ENCODE measurements at regions not wholly inside any gene's neighbourhood (a gene's known extent, or its start where the extent isn't known, plus 50 kb on each side); places are given as distances from the start of the nearest gene placed in this dataset.

DNA sequence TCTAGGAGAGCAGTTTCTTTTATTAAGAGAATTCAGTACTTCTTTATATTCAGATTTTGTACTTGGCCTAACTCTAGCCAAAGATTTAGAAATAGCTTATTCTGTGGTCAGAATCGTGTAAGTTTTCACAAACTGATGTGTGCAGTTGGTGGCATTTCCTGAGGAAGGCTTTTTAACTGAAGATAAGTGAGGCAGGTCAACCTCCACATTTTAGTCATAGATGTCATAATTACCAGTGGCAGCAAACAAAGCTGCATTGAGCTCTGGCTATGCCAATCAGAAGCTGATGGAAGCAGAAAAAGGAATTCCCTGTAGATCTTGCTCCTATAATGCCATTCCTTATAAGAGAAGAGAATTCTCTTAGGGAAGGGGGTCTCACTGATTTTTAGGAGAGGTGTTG, 141.3 kb upstream of the SP8 start:
- TF ChIP-seq POLR2AphosphoS5 (IDR thresholded peaks at IDR 0.05) (no peak), EP300 (IDR thresholded peaks at IDR 0.05) (no peak)
- TF ChIP-seq, protein P1, sequence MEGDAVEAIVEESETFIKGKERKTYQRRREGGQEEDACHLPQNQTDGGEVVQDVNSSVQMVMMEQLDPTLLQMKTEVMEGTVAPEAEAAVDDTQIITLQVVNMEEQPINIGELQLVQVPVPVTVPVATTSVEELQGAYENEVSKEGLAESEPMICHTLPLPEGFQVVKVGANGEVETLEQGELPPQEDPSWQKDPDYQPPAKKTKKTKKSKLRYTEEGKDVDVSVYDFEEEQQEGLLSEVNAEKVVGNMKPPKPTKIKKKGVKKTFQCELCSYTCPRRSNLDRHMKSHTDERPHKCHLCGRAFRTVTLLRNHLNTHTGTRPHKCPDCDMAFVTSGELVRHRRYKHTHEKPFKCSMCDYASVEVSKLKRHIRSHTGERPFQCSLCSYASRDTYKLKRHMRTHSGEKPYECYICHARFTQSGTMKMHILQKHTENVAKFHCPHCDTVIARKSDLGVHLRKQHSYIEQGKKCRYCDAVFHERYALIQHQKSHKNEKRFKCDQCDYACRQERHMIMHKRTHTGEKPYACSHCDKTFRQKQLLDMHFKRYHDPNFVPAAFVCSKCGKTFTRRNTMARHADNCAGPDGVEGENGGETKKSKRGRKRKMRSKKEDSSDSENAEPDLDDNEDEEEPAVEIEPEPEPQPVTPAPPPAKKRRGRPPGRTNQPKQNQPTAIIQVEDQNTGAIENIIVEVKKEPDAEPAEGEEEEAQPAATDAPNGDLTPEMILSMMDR (IDR thresholded peaks at IDR 0.05) = no peak
- intact Hi-C loops (cut with DNase I) = no loop called here
- DNase-seq = no peak
- Histone ChIP-seq H3K4me1 (no peaks in the 10 kb centered on the region), H3K27ac (no peak overlapping the region), H3K4me3 (no peak overlapping the region), H3K9me3 (no peaks in the 10 kb centered on the region), H3K36me3 (no peaks in the 10 kb centered on the region), H3K27me3 (no peaks in the 10 kb centered on the region)
- whole genome bisulfite sequencing, 2 donors = 32 to 78% methylated on average over 1 of the region's 1 CpG

DNA sequence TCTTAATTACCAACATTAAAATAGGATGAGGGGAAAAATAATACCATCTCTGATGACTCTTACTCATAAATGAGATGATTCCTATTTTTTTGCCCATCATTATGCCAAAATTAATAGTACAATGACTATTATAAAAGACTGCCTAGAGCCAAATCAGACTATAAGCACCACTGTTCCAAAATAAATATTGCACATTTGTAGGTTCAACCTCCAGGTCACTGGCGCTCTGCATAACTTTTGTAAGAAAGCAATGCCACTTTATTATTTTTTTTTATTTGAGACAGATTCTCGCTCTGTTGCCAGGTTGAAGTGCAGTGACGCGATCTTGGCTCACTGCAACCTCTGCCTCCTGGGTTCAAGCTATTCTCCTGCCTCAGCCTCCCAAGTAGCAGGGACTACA, 142.5 kb upstream of the SP8 start:
- no peaks in the 10 kb centered on the region for H3K36me3 ChIP-seq
- no peaks in the 10 kb centered on the region for H3K9me3 ChIP-seq
- no peak overlapping the region for H3K27ac ChIP-seq
- H3K27me3 ChIP-seq = no peaks in the 10 kb centered on the region
- DNase-seq = no peak
- no peaks in the 10 kb centered on the region for H3K4me1 ChIP-seq
- TF ChIP-seq POLR2A (IDR thresholded peaks at IDR 0.05) (no peak), POLR2AphosphoS5 (IDR thresholded peaks at IDR 0.05) (no peak), EP300 (IDR thresholded peaks at IDR 0.05) (no peak)
- TF ChIP-seq, protein P1 (IDR thresholded peaks at IDR 0.05) = no peak
- 91 to 95% methylated on average over 4 of the region's 4 CpGs for WGBS, 2 donors
- intact Hi-C loops (cut with DNase I) = no loop called here
- H3K4me3 ChIP-seq = no peak overlapping the region

DNA sequence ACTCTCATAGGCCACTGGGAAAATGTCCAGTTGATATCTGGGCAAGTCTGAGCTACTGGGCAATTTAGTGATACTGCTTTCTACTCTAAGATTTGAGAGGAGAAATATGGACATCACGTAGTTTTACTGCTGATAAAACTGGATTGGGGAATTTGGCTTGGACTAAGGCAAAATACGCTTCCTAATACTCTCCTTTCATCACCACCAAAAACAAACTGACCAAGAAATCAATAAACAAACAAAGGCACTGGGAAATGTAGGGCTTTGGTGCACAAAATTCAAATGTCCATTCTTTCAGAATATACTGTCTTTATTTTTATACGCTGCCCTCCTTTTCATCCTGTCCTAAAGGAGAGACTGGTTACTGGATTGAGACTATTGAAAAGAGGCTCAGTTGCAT, 145.1 kb upstream of the SP8 start:
- H3K9me3 ChIP-seq = no peaks in the 10 kb centered on the region
- H3K27me3 ChIP-seq = no peaks in the 10 kb centered on the region
- no peak overlapping the region for H3K4me3 ChIP-seq
- no peaks in the 10 kb centered on the region for H3K4me1 ChIP-seq
- no peak for DNase-seq
- TF ChIP-seq POLR2A (IDR thresholded peaks at IDR 0.05) (no peak), POLR2AphosphoS5 (IDR thresholded peaks at IDR 0.05) (no peak), EP300 (IDR thresholded peaks at IDR 0.05) (no peak)
- TF ChIP-seq, protein P1 (IDR thresholded peaks at IDR 0.05) = no peak
- WGBS, 2 donors = 89% methylated on average over 3 of the region's 3 CpGs
- intact Hi-C loops (cut with DNase I) = no loop called here
- H3K36me3 ChIP-seq = no peaks in the 10 kb centered on the region
- H3K27ac ChIP-seq = no peak overlapping the region

DNA sequence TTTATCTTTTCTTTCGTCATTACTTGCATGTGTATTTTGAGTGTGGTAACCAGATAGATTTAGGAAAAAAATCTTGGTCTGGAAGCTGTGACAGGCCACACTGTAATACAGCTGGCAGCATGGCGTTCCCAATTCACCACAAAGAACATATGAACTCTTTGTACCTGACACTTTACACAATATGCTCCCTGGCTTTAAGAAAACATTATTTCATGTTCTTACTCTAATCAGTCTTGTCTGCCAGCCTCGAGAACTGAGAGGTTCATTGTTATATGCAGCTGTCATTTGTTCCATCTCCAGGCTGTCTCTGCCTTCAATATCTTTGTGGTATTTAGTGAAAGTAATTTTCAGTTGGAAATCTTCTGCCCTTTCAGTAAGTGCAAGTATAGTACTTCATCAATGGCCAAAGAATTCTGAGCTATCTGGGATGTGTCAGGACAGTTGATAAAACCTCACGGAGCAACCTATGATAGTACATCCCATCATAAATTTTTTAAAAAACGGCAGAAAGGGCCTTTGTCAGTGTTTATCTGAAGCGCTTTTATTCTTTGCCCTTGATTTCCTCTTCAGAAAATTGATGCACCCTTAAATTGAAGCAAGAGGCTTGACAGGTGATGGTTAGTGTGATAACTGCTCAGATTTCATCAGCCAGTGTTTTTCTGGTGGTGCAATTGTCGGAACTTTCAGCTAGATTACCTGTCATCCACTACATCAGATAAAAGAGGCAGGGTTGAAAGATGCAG, 146.3 kb upstream of the SP8 start:
- no peak for DNase-seq
- no peaks in the 10 kb centered on the region for H3K4me1 ChIP-seq
- 73 to 77% methylated on average over 7 of the region's 7 CpGs for WGBS, 2 donors
- no peaks in the 10 kb centered on the region for H3K36me3 ChIP-seq
- no peaks in the 10 kb centered on the region for H3K9me3 ChIP-seq
- no peak for TF ChIP-seq POLR2AphosphoS5 (IDR thresholded peaks at IDR 0.05)
- intact Hi-C loops (cut with DNase I) = no loop called here
- no peak overlapping the region for H3K27ac ChIP-seq
- H3K4me3 ChIP-seq = no peak overlapping the region
- H3K27me3 ChIP-seq = no peaks in the 10 kb centered on the region

DNA sequence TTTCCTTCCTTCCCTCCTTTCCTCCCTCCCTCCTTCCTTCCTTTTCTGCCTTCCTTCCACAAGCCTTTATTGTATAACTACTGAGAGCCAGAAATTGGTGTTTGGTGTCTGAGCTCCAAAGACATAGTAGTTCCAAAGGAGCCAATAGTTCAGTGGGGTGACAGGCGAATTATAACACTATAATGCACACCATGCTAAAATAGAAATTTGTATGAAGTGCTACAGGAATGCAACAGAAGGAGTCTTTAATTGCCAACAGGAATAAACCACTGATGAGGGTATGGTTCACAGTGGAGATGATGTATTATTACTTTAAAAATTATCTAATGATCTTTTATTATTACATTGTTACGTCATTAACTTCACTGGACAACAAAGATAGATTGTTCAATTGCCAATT, 158.8 kb upstream of the SP8 start:
- Histone ChIP-seq H3K9me3 (no peaks in the 10 kb centered on the region), H3K27me3 (no peaks in the 10 kb centered on the region), H3K4me3 (no peak overlapping the region), H3K36me3 (no peaks in the 10 kb centered on the region), H3K4me1 (no peaks in the 10 kb centered on the region), H3K27ac (no peak overlapping the region)
- WGBS, 2 donors = 41 to 46% methylated on average over 2 of the region's 2 CpGs
- no peak for DNase-seq
- intact Hi-C loops (cut with DNase I) = no loop called here
- TF ChIP-seq, protein P1 (IDR thresholded peaks at IDR 0.05) = no peak
- TF ChIP-seq POLR2A (IDR thresholded peaks at IDR 0.05) (no peak), EP300 (IDR thresholded peaks at IDR 0.05) (no peak), POLR2AphosphoS5 (IDR thresholded peaks at IDR 0.05) (no peak)

Measured in sigmoid colon (tissue), 6 donors.